Testis (tissue), 2 donors: ENCODE measurements at regions not wholly inside any gene's neighbourhood (a gene's known extent, or its start where the extent isn't known, plus 50 kb on each side); places are given as distances from the start of the nearest gene placed in this dataset.

Experiments used
- POLR2A ChIP-seq: fragments of 450-650 bp; IDR thresholded peaks from one replicate; pipeline ENCODE4 v1.6.1; 2017; ENCODE audit warnings: antibody characterized with exemption, mild to moderate bottlenecking, moderate library complexity
- TF ChIP-seq, protein P1 (sequence below), 3 experiments: fragments of 450-650 bp in 2 of 3; fragments of 200-600 bp in 1 of 3; sonication (generic) in 1 of 3; IDR thresholded peaks; one replicate each; pipeline ENCODE4 v1.5.1; 2016 to 2019; ENCODE audit warnings: antibody characterized with exemption in 3 of 3, mild to moderate bottlenecking in 2 of 3, moderate library complexity in 1 of 3

DNA sequence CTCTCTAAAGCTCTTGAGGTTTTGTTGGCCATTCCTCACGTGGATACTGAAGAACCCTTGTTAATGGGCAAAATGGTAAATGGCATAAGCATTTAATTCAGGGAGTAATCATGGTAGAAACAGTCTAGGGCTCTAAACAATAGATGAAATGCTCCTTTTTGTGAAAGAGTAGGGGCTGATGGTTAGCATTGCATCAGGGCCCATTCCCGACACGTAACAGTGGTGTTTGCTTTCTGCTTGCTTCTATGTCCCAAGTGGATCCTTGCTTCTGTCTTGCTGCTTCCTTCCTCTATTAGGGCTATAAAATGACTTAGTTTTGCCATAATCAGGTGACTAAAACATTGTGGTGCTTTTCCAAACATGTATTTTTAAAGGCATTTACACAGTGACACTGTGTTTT, 230.9 kb upstream of the AFF2 start:
- TF ChIP-seq, protein P1, sequence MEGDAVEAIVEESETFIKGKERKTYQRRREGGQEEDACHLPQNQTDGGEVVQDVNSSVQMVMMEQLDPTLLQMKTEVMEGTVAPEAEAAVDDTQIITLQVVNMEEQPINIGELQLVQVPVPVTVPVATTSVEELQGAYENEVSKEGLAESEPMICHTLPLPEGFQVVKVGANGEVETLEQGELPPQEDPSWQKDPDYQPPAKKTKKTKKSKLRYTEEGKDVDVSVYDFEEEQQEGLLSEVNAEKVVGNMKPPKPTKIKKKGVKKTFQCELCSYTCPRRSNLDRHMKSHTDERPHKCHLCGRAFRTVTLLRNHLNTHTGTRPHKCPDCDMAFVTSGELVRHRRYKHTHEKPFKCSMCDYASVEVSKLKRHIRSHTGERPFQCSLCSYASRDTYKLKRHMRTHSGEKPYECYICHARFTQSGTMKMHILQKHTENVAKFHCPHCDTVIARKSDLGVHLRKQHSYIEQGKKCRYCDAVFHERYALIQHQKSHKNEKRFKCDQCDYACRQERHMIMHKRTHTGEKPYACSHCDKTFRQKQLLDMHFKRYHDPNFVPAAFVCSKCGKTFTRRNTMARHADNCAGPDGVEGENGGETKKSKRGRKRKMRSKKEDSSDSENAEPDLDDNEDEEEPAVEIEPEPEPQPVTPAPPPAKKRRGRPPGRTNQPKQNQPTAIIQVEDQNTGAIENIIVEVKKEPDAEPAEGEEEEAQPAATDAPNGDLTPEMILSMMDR (IDR thresholded peaks at IDR 0.05): no peak
- no peak for TF ChIP-seq POLR2A
